Heart right ventricle (tissue), 16 donors: ENCODE measurements at regions not wholly inside any gene's neighbourhood (a gene's known extent, or its start where the extent isn't known, plus 50 kb on each side); places are given as distances from the start of the nearest gene placed in this dataset.

ENCODE experiments used
- ATAC-seq, 8 donors: fragments of 200-7000 bp; cut with Tn5 transposase; one replicate each; pipeline ENCODE4 v1.9.1; 2020; ENCODE audit warnings: mild to moderate bottlenecking in 8 of 8, moderate library complexity in 8 of 8, moderate number of reproducible peaks in 1 of 8
- DNase-seq, 2 donors: peaks; one replicate each; pipeline ENCODE4 v3.0.0-alpha.2; 2020
- H3K27ac ChIP-seq, 10 donors: fragments of 200-600 bp; sonication (generic) in 2 of 10; one replicate each; pipeline versions ENCODE4 v1.5.0 to v1.8.0; 2020 to 2022; ENCODE audit warnings: mild to moderate bottlenecking in 3 of 10
- H3K27me3 ChIP-seq, 7 donors: fragments of 200-600 bp; one replicate each; pipeline ENCODE4 v1.8.0; 2021 to 2022; ENCODE audit warnings: mild to moderate bottlenecking in 2 of 7
- H3K36me3 ChIP-seq, 9 donors: fragments of 200-600 bp; sonication (generic) in 1 of 9; one replicate each; pipeline versions ENCODE4 v1.5.0 to v1.8.0; 2020 to 2022; ENCODE audit warnings: mild to moderate bottlenecking in 2 of 9
- H3K4me1 ChIP-seq, 9 donors: fragments of 200-600 bp; sonication (generic) in 1 of 9; one replicate each; pipeline versions ENCODE4 v1.5.0 to v1.8.0; 2020 to 2022; ENCODE audit warnings: mild to moderate bottlenecking in 4 of 9
- H3K4me3 ChIP-seq, 10 donors: fragments of 200-600 bp; sonication (generic) in 2 of 10; one replicate each; pipeline versions ENCODE4 v1.5.0 to v1.8.0; 2020 to 2022; ENCODE audit warnings: mild to moderate bottlenecking in 7 of 10, moderate library complexity in 2 of 10
- H3K9me3 ChIP-seq, 11 donors: fragments of 200-600 bp in 10 of 11; sonication (generic) in 2 of 11; one replicate each; pipeline versions ENCODE4 v1.5.0 to v1.8.0; 2013 to 2022; ENCODE audit warnings: mild to moderate bottlenecking in 2 of 11, control low read depth in 1 of 11, moderate library complexity in 1 of 11
- WGBS, 2 donors: extraction: QIAGEN DNeasy Blood & Tissue Kit; methylation state at CpG; one replicate each; pipeline ENCODE4 v1.1.7; 2013; ENCODE audit warnings: inconsistent platforms in 1 of 2; 5-methylcytosine and 5-hydroxymethylcytosine counted together
- intact Hi-C, 10 donors: fragments of 100-400 bp; cut with DNase I; formaldehyde crosslinking; loops; one replicate each; pipeline versions ENCODE4 v1.11.1 to v1.14.2; 2022
- TF ChIP-seq, protein P1 (sequence below), 9 donors: fragments of 200-600 bp; sonication (generic) in 2 of 9; IDR thresholded peaks; one replicate each; pipeline versions ENCODE4 v1.5.0 to v1.8.0; 2021 to 2022; ENCODE audit warnings: antibody characterized with exemption in 9 of 9, mild to moderate bottlenecking in 5 of 9, moderate library complexity in 1 of 9
- donor health status: Arrhythmogenic right ventricular cardiomyopathy.
- donor health status: ischemic (EF 13 %, LVEDD 7.1; RV severe dilation, severe dysfunction).
- donor health status: healthy with polysubstance abuse.
- donor health status: DM: no; HTN: yes; CAD: no.
- donor health status: DM: no; HTN: no; CAD: no.
- donor health status: ischemic (EF 25% LVEDD 6.9; RV normal size, moderate dysfunction).
- donor health status: ischemic (EF 25% LVEDD 5.7; RV mildly dilated, moderate dysfunction).
- donor health status: healthy.
- donor health status: DM: yes; HTN: yes; CAD: no.
- donor health status: Ischemic cardiomyopathy.
- donor health status: ischemic (EF 35%, LVEDD 5.7; RV mildly dilated, moderate dysfunction).
- donor health status: nonischemic (EF 11% LVEDD 7.7; RV severe dilation, severe dysfunction).
- donor health status: DM: yes; HTN: yes; CAD: no.
- donor health status: PGD.
- donor health status: ischemic (EF 29% LVEDD 5.4; RV normal size, mild dysfunction).
- donor health status: nonischemic (EF 23%, LVEDD 6.1; RV moderate dilation, normal function).

DNA sequence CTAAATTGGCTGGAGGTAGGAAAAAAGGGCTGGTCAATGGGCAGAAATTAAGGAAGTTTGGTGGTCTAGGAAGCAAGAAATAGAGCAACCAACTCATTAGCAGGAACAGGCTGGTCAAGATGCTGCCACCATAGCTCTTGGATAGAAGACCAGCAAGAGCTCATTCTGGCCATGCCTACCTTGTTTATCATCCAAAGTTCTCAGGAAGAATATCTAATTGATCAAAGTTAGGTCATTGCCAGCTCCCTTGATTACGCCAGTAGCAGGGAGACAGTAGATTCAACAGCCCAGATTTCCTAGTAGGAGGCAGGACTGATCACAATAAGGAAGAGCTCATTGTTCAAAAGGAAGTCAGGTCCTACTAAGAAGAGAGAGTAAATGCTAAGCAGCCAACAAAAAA, 370.2 kb downstream of the GPATCH2 start:
- 73 to 83% methylated on average over 1 of the region's 1 CpG for WGBS, 2 donors
- Histone ChIP-seq H3K27ac (no peak overlapping the region), H3K9me3 (peaks cover 0 to 7% (median 0%) of the 10 kb centered on the region in 11 donors), H3K4me1 (no peaks in the 10 kb centered on the region), H3K27me3 (no peaks in the 10 kb centered on the region), H3K4me3 (no peak overlapping the region), H3K36me3 (no peaks in the 10 kb centered on the region)
- intact Hi-C loops: no loop called here
- DNase-seq (no peak), ATAC-seq (no peak)
- TF ChIP-seq, protein P1, sequence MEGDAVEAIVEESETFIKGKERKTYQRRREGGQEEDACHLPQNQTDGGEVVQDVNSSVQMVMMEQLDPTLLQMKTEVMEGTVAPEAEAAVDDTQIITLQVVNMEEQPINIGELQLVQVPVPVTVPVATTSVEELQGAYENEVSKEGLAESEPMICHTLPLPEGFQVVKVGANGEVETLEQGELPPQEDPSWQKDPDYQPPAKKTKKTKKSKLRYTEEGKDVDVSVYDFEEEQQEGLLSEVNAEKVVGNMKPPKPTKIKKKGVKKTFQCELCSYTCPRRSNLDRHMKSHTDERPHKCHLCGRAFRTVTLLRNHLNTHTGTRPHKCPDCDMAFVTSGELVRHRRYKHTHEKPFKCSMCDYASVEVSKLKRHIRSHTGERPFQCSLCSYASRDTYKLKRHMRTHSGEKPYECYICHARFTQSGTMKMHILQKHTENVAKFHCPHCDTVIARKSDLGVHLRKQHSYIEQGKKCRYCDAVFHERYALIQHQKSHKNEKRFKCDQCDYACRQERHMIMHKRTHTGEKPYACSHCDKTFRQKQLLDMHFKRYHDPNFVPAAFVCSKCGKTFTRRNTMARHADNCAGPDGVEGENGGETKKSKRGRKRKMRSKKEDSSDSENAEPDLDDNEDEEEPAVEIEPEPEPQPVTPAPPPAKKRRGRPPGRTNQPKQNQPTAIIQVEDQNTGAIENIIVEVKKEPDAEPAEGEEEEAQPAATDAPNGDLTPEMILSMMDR (IDR thresholded peaks at IDR 0.05): no peak

DNA sequence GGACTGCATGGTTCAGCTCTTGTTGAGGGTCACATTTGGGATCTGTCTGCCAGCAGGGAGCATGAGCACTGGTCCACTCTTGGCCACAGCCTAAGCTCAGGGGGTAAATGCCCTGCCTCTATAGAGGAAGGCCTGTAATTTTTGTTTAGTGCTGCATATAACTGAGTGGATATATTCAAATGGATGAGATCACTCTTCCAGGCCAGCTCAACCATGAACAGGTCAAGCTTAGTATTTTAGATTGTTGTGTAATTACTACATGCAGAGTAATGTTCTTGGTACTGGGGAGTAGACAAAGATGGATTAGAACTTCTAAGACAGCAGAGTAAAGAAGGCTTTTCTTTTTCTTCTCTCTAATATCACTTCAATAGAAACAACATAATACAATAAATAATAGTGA, 376.9 kb downstream of the GPATCH2 start:
- ATAC-seq (no peak), DNase-seq (no peak)
- Histone ChIP-seq H3K4me3 (no peak overlapping the region), H3K27me3 (no peaks in the 10 kb centered on the region), H3K27ac (no peak overlapping the region), H3K4me1 (no peaks in the 10 kb centered on the region), H3K36me3 (no peaks in the 10 kb centered on the region), H3K9me3 (peaks cover 0 to 14% (median 0%) of the 10 kb centered on the region in 11 donors)
- intact Hi-C loops: no loop called here
- TF ChIP-seq, protein P1 (IDR thresholded peaks at IDR 0.05): no peak

DNA sequence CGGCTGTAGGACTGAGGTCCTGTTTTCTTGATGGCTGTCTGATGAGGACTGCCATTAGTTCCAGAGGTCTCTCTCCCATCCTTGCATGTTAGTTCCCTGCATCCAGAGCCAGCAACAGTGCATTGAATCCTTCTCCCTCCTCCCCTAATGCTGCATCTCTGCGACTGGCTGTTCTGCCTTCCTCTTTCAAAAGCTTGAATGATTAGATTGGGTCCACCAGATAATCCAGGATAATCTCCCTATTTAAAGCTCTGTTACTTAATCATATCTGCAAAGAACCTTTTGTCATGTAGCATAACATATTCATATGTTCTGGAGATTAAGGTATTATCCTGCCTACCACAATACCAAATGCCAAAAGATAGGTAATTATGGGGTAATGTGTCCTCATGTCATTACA, 377.5 kb downstream of the GPATCH2 start:
- Histone ChIP-seq H3K27me3 (no peaks in the 10 kb centered on the region), H3K36me3 (no peaks in the 10 kb centered on the region), H3K27ac (no peak overlapping the region), H3K4me3 (no peak overlapping the region), H3K4me1 (no peaks in the 10 kb centered on the region), H3K9me3 (peaks cover 0 to 11% (median 0%) of the 10 kb centered on the region in 11 donors)
- WGBS, 2 donors: 82 to 91% methylated on average over 2 of the region's 2 CpGs
- TF ChIP-seq, protein P1 (IDR thresholded peaks at IDR 0.05): no peak
- ATAC-seq (no peak), DNase-seq (no peak)
- intact Hi-C loops: no loop called here

DNA sequence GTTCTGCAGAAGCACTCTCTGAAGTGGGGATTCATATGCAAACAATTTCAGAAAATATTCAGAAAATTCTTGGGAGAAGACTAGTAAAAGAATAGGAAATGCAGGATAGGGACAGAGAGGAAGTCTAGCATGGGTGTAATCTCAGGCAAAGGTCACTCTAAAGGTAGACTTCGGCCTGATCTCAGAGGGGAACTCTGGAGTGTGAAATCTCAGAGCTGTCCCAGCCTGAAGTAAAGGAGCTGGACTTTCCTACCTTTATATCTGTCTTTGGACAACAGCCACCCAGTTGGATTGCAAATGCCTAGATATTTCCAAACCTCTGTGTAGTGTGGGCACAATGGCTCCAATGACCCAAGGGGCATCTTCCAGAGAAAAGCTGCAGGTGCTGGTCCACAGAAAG, 379.8 kb downstream of the GPATCH2 start:
- peaks cover 0 to 8% (median 0%) of the 10 kb centered on the region in 11 donors for H3K9me3 ChIP-seq
- ATAC-seq: no peak
- no peak for DNase-seq
- WGBS, 2 donors: 74 to 86% methylated on average over 1 of the region's 1 CpG
- intact Hi-C loops: no loop called here
- H3K27me3 ChIP-seq: no peaks in the 10 kb centered on the region
- no peaks in the 10 kb centered on the region for H3K4me1 ChIP-seq
- H3K27ac ChIP-seq: no peak overlapping the region
- H3K4me3 ChIP-seq: no peak overlapping the region
- TF ChIP-seq, protein P1 (IDR thresholded peaks at IDR 0.05): no peak
- no peaks in the 10 kb centered on the region for H3K36me3 ChIP-seq

DNA sequence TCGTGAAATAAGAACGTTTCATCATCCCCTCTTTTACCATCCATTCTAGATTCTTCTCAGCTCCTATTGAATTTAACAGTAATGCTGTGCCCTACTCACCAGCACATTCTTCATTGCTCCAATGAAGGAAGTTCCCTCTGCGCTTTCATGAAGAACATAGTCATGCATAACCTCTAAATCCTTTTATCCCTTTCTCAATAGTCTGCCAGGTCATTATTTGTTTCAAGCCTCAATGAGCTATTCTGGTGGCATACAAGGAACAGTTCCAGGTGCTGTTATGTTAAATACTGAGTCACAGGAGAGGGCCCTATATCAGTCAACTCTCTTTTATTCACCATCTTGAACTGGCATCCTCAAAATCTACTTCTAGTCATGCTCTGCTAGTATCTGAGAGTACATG, 381.0 kb downstream of the GPATCH2 start:
- TF ChIP-seq, protein P1 (IDR thresholded peaks at IDR 0.05): no peak
- no peak overlapping the region for H3K4me3 ChIP-seq
- no peak overlapping the region for H3K27ac ChIP-seq
- intact Hi-C loops: no loop called here
- H3K9me3 ChIP-seq: peaks cover 0 to 7% (median 0%) of the 10 kb centered on the region in 11 donors
- no peak for ATAC-seq
- no peak for DNase-seq
- no peaks in the 10 kb centered on the region for H3K36me3 ChIP-seq
- H3K27me3 ChIP-seq: no peaks in the 10 kb centered on the region
- WGBS, 2 donors: 67 to 90% methylated on average over 3 of the region's 3 CpGs
- no peaks in the 10 kb centered on the region for H3K4me1 ChIP-seq
